GM12878 (cell line): ENCODE measurements at regions not wholly inside any gene's neighbourhood (a gene's known extent, or its start where the extent isn't known, plus 50 kb on each side); places are given as distances from the start of the nearest gene placed in this dataset.

Experiments
- ASH2L ChIP-seq: fragments of 300-600, 200-600 bp; sonication (generic); IDR thresholded peaks from 2 replicates; pipeline ENCODE4 v1.6.1; 2017; ENCODE audit warnings: low read depth, mild to moderate bottlenecking, borderline replicate concordance
- CTCF ChIP-seq, 3 experiments: IDR thresholded peaks in 2 of 3; conservative IDR thresholded peaks in 1 of 3; 2 replicates each; pipeline ENCODE4 v1.5.1; 2011; ENCODE audit warnings: low read depth in 3 of 3, low read length in 3 of 3, mild to moderate bottlenecking in 3 of 3, control low read depth in 2 of 3, moderate library complexity in 2 of 3, inconsistent platforms in 1 of 3, mixed read lengths in 1 of 3; ENCODE audit not compliant: control insufficient read depth in 2 of 3, insufficient read depth in 1 of 3; ENCODE audit errors: extremely low read depth in 1 of 3
- FOS ChIP-seq: IDR thresholded peaks from 3 replicates; pipeline ENCODE4 v1.6.1; 2011; ENCODE audit warnings: borderline replicate concordance; ENCODE audit not compliant: insufficient read length; ENCODE audit errors: extremely low read depth
- MAX ChIP-seq: IDR thresholded peaks from 2 replicates; pipeline ENCODE4 v1.6.1; 2012; ENCODE audit warnings: low read depth, low read length, improper control_type of control experiment
- SMC3 ChIP-seq: IDR thresholded peaks from 2 replicates; pipeline ENCODE4 v1.6.1; 2011; ENCODE audit warnings: low read length, improper control_type of control experiment, borderline replicate concordance
- SP1 ChIP-seq: IDR thresholded peaks from one replicate; pipeline ENCODE4 v1.6.1; 2011; ENCODE audit warnings: low read depth, low read length
- SRF ChIP-seq, 2 experiments: IDR thresholded peaks; 2 replicates each; pipeline ENCODE4 v1.6.1; 2011; ENCODE audit warnings: low read depth in 2 of 2, low read length in 2 of 2, mild to moderate bottlenecking in 1 of 2, moderate library complexity in 1 of 2
- TAF1 ChIP-seq: IDR thresholded peaks from 2 replicates; pipeline ENCODE4 v1.6.1; 2011; ENCODE audit warnings: mild to moderate bottlenecking, low read depth, low read length, borderline replicate concordance

GRCh38 chr1:65630855-65631254 lies 161.8 kb upstream of the PDE4B start:
- no peak for TF ChIP-seq CTCF (IDR thresholded peaks at IDR 0.05 in 2 of 3, conservative IDR thresholded peaks at IDR 0.05 in 1 of 3; ENCODE audit: control insufficient read depth in 2 of 3, extremely low read depth in 1 of 3, insufficient read depth in 1 of 3, low read depth in 3 of 3, low read length in 3 of 3)
- TF ChIP-seq SRF (IDR thresholded peaks at IDR 0.05; ENCODE audit: low read depth in 2 of 2, low read length in 2 of 2): no peak
- TF ChIP-seq MAX: no peak
- TF ChIP-seq TAF1: no peak
- no peak for TF ChIP-seq SMC3
- no peak for TF ChIP-seq ASH2L
- TF ChIP-seq FOS: no peak
- no peak for TF ChIP-seq SP1
